ENCODE measurements at regions not wholly inside any gene's neighbourhood (a gene's known extent, or its start where the extent isn't known, plus 50 kb on each side); places are given as distances from the start of the nearest gene placed in this dataset.

- DNase-seq (ENCODE audit: extremely low read depth, low read depth): no peak
Observed at GRCh38 chr2:193980599-193980998, 1676.4 kb upstream of the SLC39A10 start.

- no peak for DNase-seq (ENCODE audit: extremely low read depth, low read depth)
Observed at GRCh38 chr2:193973781-193974180, 1683.2 kb upstream of the SLC39A10 start.

- DNase-seq (ENCODE audit: extremely low read depth, low read depth): peak; percentile 61
Observed at GRCh38 chr2:193966590-193966989, 1690.4 kb upstream of the SLC39A10 start.

DNA sequence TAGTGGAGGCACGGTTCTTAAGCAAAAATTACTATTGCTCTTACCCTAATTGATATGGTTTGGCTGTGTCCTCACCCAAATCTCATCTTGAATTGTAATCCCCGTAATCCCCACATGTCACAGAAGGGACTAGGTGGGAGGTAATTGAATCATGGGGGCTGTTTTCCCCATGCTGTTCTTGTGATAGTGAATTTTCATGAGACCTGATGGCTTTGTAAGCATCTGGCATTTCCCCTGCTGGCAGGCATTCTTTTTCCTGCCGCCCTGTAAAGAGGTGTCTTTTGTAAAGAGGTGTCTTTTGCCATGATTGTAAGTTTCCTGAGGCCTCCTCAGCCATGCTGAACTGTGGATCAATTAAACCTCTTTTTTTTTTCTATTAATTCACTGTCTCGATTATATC, 1691.8 kb upstream of the SLC39A10 start:
- no peak for DNase-seq (ENCODE audit: extremely low read depth, low read depth)

DNA sequence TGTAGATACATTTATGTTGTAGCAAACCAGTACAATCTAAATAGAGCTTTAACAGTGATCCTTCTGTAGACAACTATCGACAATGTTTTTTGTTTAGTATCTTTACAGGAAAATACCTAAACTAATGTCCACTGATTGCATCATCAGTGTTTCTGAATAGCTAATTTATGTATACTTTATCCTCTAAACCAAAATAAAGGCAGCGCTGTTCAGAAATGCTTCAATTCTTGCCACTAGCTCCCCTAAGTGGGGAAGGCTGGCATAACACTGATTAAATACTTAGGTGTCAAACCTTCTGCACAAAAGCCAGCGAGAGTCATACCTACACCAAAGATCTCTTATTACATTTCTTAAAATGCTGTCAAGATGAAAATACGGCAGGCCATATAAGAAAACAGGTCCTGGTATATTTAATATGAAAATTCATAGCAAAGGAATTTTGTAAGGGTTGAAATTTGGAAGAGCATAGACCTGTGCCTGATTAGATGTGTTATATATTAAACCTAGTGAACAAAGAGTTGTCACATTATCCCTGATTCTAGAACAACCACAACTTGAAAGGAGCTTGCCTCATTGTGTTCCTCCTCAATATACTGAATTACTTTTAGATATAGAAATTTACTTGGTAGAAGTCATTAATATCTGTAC, 1693.4 kb upstream of the SLC39A10 start:
- peak; percentile 44 for DNase-seq (ENCODE audit: extremely low read depth, low read depth)

DNA sequence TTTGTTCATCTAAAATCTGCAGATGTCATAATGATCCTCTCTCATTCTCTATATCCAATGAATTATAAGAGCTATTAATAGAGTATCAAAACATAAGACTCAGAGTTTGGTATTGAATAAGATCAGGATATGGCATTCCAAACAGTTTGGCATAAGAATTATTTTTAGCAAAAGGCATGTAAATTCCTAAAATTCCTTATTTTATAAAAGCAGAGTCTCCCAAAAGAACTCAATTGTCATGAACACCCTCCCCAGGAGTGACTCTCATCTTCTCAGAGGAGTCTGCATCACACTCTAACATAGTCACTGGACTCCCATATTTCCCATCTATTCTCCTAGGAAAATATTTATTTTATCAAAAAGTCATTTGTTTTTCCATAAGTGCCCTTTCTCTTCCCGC, 1710.2 kb upstream of the SLC39A10 start:
- no peak for DNase-seq (ENCODE audit: extremely low read depth, low read depth)

DNA sequence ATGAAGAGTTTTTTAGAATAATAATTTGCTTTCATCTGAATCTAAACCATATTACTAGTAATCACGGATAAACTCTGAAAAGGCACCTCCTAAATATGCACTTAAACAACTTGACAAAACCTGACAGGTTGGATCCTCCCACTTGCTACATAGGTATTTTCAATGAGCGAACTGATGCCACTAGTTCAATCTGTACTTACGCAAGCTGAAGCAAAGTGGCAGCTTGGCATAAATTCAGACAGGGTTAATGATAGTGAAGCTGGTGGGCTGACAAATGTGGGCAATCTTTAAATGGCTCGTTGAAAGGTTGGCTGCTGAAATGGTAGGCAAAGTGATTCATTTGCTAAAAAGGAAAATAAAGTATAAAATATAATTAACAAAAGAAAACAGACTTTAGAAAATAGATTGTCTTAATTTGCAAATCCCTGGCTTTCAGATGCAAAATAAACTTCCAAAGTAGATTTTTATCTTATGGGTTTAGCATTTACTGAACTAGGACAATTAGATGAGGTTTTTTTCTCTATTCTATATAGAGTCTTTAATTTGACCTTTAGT, 1713.5 kb upstream of the SLC39A10 start:
- DNase-seq (ENCODE audit: extremely low read depth, low read depth): no peak

DNA sequence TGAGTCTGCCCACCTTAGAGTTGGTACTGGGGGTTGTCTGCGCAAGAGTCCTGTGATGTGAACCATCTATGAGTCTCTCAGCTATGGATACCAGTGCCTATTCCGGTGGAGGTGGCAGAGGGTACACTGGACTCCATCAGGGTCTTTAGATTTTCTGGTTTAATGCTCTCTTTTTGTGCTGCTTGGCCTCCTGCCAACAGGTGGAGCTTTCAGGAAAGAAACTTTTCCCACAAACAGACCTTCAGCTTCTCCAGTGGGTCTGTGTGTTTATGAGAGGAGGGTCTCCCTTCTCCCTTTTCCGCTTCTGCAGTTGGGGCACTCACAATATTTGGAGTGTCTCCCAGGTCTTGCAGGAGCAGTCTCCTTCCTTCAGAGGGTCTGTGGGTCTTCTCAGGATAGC, 1721.9 kb upstream of the SLC39A10 start:
- DNase-seq (ENCODE audit: extremely low read depth, low read depth): no peak

GRCh38 chr2:193929131-193929530, 1727.9 kb upstream of the SLC39A10 start:
- no peak for DNase-seq (ENCODE audit: extremely low read depth, low read depth)

GRCh38 chr2:193907561-193907960, 1712.8 kb upstream of the TMEFF2 start:
- DNase-seq (ENCODE audit: extremely low read depth, low read depth): no peak

GRCh38 chr2:193900292-193900691, 1705.6 kb upstream of the TMEFF2 start:
- DNase-seq (ENCODE audit: extremely low read depth, low read depth): no peak

GRCh38 chr2:193895226-193895625, 1700.5 kb upstream of the TMEFF2 start:
- no peak for DNase-seq (ENCODE audit: extremely low read depth, low read depth)

DNA sequence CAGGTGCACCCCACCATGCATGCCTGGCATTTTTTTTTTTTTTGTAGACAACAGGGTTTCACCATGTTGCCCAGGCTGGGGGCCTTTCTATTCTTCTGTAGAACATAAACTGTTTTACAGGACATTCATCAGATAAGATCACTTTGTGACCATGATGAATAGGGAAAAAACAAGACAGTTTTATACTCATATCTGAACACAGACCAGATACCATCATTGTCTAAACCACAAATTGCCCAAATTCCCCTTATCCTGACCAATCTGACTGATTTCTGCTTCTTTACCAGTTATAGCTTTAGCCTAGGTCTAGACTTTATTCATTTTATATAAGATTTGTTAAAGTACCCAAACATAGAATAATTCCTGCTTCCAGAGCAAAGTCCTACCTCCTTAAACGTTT, 1699.3 kb upstream of the TMEFF2 start:
- no peak for DNase-seq (ENCODE audit: extremely low read depth, low read depth)

DNA sequence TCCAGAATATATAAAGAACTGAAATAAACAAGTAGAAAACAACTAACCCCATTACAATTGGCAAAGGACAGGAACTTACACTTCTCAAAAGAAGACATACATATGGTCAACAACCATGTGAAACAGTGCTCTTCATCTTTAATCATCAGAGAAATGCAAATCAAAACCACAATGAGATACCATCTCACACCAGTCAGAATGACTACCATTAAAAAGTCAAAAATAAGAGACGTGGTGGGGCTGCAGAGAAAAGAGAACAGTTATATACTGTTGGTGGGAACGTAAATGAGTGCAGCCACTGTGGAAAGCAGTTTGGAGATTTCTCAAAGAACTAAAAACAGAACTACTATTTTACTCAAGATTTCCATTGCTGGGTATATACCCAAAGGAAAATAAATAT, 1696.3 kb upstream of the TMEFF2 start:
- no peak for DNase-seq (ENCODE audit: extremely low read depth, low read depth)

DNA sequence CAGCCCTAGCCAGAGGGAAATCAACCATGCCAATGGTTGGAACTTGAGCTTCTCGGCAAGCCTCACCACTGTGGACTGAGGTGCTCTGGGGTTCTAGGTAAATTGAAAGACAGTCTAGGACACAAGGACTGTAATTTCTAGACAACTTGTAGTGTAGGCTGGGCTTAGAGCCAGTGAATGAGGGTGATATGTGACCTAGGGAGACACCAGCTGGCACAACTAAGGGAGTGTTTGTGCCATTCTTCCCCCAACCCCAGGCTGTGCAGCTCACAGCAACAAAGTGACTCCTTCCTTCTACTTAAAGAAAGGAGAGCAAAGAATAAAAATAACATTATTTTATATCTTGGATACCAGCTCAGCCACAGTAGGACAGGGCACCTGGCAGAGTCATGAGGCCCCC, 1690.7 kb upstream of the TMEFF2 start:
- DNase-seq (ENCODE audit: extremely low read depth, low read depth): no peak

GRCh38 chr2:193883820-193884219, 1689.1 kb upstream of the TMEFF2 start:
- no peak for DNase-seq (ENCODE audit: extremely low read depth, low read depth)

DNA sequence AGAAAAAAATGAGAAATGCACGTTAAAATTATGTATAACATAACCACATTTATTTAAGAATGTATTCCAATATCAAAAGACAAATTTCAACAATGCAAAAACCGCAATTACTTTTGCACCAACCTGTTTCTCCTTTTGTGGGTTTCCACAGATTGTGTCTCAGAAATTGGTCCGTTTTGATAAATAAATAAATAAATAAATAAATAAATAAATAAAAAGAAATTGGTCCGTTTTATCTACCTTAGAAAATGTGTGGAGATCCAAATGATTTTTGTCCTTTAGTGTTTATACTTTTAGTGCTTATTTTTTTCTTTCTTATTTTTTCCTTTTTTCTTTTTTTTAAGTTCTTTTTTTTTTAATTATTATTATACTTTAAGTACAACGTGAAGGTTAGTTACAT, 1682.2 kb upstream of the TMEFF2 start:
- DNase-seq (ENCODE audit: extremely low read depth, low read depth): no peak

DNA sequence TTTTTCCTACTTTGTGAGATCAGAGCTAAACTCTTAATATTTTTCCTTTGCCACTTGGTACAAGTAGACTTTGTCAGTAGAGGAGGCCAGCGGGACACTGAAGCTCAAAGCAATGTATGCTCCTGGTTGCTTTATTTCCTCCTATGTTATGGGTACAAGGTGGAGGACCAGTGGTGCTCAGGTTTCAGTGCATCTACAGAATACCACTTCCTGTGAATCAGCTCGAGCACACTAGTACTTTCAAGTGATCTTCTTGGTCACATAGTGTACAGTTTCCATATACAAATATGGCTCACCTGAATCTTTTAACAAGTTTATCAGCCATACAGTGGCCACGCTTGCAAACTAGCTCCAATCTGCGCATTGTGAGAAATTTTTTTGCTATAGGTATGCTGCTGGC, 1674.8 kb upstream of the TMEFF2 start:
- no peak for DNase-seq (ENCODE audit: extremely low read depth, low read depth)

- DNase-seq (ENCODE audit: extremely low read depth, low read depth): no peak
Observed at GRCh38 chr2:193868833-193869232, 1674.1 kb upstream of the TMEFF2 start.

DNA sequence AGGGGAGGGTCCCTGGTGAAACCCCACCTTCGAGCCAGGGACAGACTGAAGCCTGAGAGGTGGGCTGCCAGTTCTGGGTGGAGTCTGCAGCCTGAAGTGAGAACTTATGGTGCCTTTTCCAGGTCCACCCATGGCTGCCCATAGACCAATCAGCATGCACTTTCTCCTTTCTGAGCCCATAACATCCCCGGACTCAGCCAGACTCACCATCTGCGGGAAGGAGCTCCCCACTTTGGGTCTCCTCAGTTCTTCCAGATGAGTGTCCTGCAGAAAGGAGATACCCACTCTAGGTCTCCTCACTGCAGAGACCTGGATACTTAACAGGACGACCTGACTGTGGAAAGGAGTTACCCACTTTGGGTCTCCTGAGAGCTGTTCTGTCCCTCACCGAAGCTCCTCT, 1673.4 kb upstream of the TMEFF2 start:
- no peak for DNase-seq (ENCODE audit: extremely low read depth, low read depth)

DNA sequence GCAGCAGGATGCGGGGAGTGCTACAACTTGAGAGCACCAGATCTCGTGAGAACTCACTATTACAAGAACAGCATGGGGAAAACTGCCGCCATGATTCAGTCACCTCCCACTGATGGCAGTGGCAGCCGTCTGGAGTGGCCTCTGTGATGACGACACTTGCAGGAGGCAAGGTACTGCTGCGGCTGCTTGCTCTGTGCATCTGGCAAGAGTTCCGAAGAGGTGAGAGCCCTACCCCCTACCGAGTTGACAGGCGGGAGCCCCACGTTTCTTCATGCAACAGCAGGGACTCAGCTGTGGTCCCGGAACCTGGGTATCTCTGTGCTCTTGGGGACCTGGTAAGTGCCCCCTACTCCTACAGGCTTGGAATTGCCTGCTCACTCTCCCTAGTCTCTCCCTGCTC, 1672.7 kb upstream of the TMEFF2 start:
- no peak for DNase-seq (ENCODE audit: extremely low read depth, low read depth)

GRCh38 chr2:193861557-193861956, 1666.8 kb upstream of the TMEFF2 start:
- DNase-seq (ENCODE audit: extremely low read depth, low read depth): no peak

- DNase-seq (ENCODE audit: extremely low read depth, low read depth): no peak
Observed at GRCh38 chr2:193847991-193848390, 1653.3 kb upstream of the TMEFF2 start.

All from NCI-H460 (cell line).